ENCODE measurements at regions not wholly inside any gene's neighbourhood (a gene's known extent, or its start where the extent isn't known, plus 50 kb on each side); places are given as distances from the start of the nearest gene placed in this dataset.
A peak's percentile ranks its signal among the peaks of the same experiment; 100 is the strongest.

DNA sequence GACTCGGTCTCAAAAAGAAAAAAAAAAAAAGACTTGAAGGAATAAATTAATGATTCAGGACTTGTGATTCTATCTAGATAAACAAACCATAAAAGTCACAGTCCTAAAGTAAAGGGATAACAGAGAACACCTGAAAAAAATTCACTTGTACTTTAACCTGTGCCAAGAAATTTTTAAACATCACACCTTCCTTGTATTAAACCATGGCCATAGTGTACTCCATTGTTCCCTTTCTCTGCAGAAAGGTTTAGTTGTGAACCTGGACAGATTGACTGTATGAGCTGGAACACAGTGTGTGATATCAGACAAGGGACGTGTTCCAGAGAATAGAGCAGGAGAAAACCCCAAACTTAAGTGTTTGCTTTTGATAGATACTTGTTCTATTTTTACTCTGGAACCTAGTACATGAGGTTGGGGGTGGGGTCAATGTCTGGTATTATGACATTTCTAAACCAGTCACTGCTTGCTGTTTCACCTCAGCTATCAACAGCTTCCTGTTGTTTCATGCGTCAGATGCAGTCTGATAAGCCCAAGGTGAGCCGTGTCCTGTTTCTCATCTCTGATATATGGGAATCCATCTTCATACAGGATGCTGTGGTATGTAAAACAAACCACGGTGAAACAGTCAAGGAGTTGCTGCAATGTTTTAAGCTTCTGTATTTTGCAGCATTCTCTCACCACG is 62.5 kb upstream of the ITGA1 start:
- H2AK5ac ChIP-seq (ENCODE audit: low read length, severe bottlenecking), result no peak overlapping the region
- DNase-seq, result peak; percentile 65
- no peak overlapping the region for H2BK15ac ChIP-seq (ENCODE audit: low read depth, poor library complexity, severe bottlenecking)
- no peaks in the 10 kb centered on the region for H3K27me3 ChIP-seq (ENCODE audit: control insufficient read depth in 1 of 2, insufficient read depth in 1 of 2, low read length in 2 of 2)
- no peak overlapping the region for H4K91ac ChIP-seq (ENCODE audit: low read length)
- H3K9me3 ChIP-seq (ENCODE audit: control insufficient read depth, low read length), result no peaks in the 10 kb centered on the region
- no peak overlapping the region for H3K23ac ChIP-seq (ENCODE audit: low read length in 2 of 2)
- H2BK12ac ChIP-seq (ENCODE audit: low read length in 2 of 2), result no peak overlapping the region
- no peaks in the 10 kb centered on the region for H3K79me1 ChIP-seq (replicated peaks; ENCODE audit: low read length, poor library complexity, severe bottlenecking)
- WGBS, result 27% methylated on average over 4 of the region's 6 CpGs
- H3K4me3 ChIP-seq (ENCODE audit: insufficient read depth in 1 of 2, low read depth in 1 of 2, low read length in 2 of 2), result no peak overlapping the region
- H3K4me2 ChIP-seq (ENCODE audit: low read length, poor library complexity, severe bottlenecking), result no peak overlapping the region
- peaks cover 2% of the 10 kb centered on the region for H3K4me1 ChIP-seq (ENCODE audit: control insufficient read depth, insufficient read depth, low read depth, low read length)
- no peak overlapping the region for H4K8ac ChIP-seq (ENCODE audit: low read length)
- H3K18ac ChIP-seq (ENCODE audit: low read depth in 1 of 2, low read length in 2 of 2), result no peak overlapping the region
- peak overlapping the region in 1 of 2 experiments; percentile 49 for H3K4ac ChIP-seq (ENCODE audit: low read depth in 1 of 2, low read length in 2 of 2)
- H3K14ac ChIP-seq (ENCODE audit: low read length in 2 of 2), result no peak overlapping the region
- H3K27ac ChIP-seq (ENCODE audit: low read length, poor library complexity, severe bottlenecking), result no peak overlapping the region
- H2BK120ac ChIP-seq (ENCODE audit: low read depth, low read length), result no peak overlapping the region
- H3K36me3 ChIP-seq (ENCODE audit: control insufficient read depth in 1 of 2, insufficient read depth in 2 of 2, low read depth in 1 of 2, low read length in 2 of 2), result no peaks in the 10 kb centered on the region
- H2AFZ ChIP-seq (ENCODE audit: low read depth, low read length), result no peak overlapping the region
- no peak overlapping the region for H3K9ac ChIP-seq (ENCODE audit: low read length)
- no peak overlapping the region for H2BK5ac ChIP-seq (ENCODE audit: low read depth, low read length, poor library complexity, severe bottlenecking)

- Histone ChIP-seq H4K8ac (ENCODE audit: low read length) (no peak overlapping the region), H3K14ac (ENCODE audit: low read length in 2 of 2) (no peak overlapping the region), H4K91ac (ENCODE audit: low read length) (no peak overlapping the region), H3K27ac (ENCODE audit: low read length, poor library complexity, severe bottlenecking) (no peak overlapping the region), H2BK12ac (ENCODE audit: low read length in 2 of 2) (peak overlapping the region; percentile 69 to 97), H3K4me2 (ENCODE audit: low read length, poor library complexity, severe bottlenecking) (no peak overlapping the region), H2BK15ac (ENCODE audit: low read depth, poor library complexity, severe bottlenecking) (no peak overlapping the region), H2BK5ac (ENCODE audit: low read depth, low read length, poor library complexity, severe bottlenecking) (no peak overlapping the region), H2AK5ac (ENCODE audit: low read length, severe bottlenecking) (no peak overlapping the region), H3K18ac (ENCODE audit: low read depth in 1 of 2, low read length in 2 of 2) (peak overlapping the region; percentile 28 to 54), H3K4me1 (ENCODE audit: control insufficient read depth, insufficient read depth, low read depth, low read length) (peaks cover 2% of the 10 kb centered on the region), H3K79me1 (replicated peaks; ENCODE audit: low read length, poor library complexity, severe bottlenecking) (no peaks in the 10 kb centered on the region), H3K23ac (ENCODE audit: low read length in 2 of 2) (no peak overlapping the region), H3K9ac (ENCODE audit: low read length) (no peak overlapping the region), H3K4me3 (ENCODE audit: insufficient read depth in 1 of 2, low read depth in 1 of 2, low read length in 2 of 2) (no peak overlapping the region), H2AFZ (ENCODE audit: low read depth, low read length) (no peak overlapping the region), H3K9me3 (ENCODE audit: control insufficient read depth, low read length) (no peaks in the 10 kb centered on the region), H2BK120ac (ENCODE audit: low read depth, low read length) (no peak overlapping the region), H3K4ac (ENCODE audit: low read depth in 1 of 2, low read length in 2 of 2) (peak overlapping the region in 1 of 2 experiments; percentile 49), H3K27me3 (ENCODE audit: control insufficient read depth in 1 of 2, insufficient read depth in 1 of 2, low read length in 2 of 2) (no peaks in the 10 kb centered on the region), H3K36me3 (ENCODE audit: control insufficient read depth in 1 of 2, insufficient read depth in 2 of 2, low read depth in 1 of 2, low read length in 2 of 2) (no peaks in the 10 kb centered on the region)
- 63% methylated on average over 3 of the region's 3 CpGs for WGBS
- DNase-seq, result no peak
Measured at GRCh38 chr5:52725808-52726207, 61.9 kb upstream of the ITGA1 start.

DNA sequence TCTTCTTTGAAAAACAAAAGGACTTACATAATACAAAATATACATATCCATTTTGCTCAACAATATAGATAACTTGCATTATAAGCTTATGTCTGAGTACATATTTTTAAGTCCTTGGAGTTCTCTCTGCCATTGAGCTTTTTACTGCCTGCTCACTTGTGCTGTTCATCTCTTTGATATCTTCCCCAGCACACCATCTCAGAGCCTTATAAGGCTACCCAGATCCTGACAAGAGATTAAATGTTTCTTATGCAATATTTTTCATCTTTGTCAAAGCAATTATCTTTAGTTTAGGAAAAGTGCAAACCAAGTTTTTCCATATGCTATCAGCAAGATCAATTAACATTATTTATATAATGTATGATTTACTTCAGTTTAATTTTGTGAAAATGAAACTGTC is 60.7 kb upstream of the ITGA1 start:
- no peak overlapping the region for H4K8ac ChIP-seq (ENCODE audit: low read length)

GRCh38 chr5:52727576-52727975 is 60.1 kb upstream of the ITGA1 start:
- peaks cover 2% of the 10 kb centered on the region for H3K4me1 ChIP-seq (ENCODE audit: control insufficient read depth, insufficient read depth, low read depth, low read length)
- H3K27me3 ChIP-seq (ENCODE audit: control insufficient read depth in 1 of 2, insufficient read depth in 1 of 2, low read length in 2 of 2), result no peaks in the 10 kb centered on the region
- peak overlapping the region in 1 of 2 experiments; percentile 40 for H3K4me3 ChIP-seq (ENCODE audit: insufficient read depth in 1 of 2, low read depth in 1 of 2, low read length in 2 of 2)
- H4K8ac ChIP-seq (ENCODE audit: low read length), result peak overlapping the region; percentile 69
- no peak overlapping the region for H2AK5ac ChIP-seq (ENCODE audit: low read length, severe bottlenecking)
- no peak overlapping the region for H3K14ac ChIP-seq (ENCODE audit: low read length in 2 of 2)
- H2BK5ac ChIP-seq (ENCODE audit: low read depth, low read length, poor library complexity, severe bottlenecking), result no peak overlapping the region
- WGBS, result 5% methylated on average over 6 of the region's 6 CpGs
- H3K27ac ChIP-seq (ENCODE audit: low read length, poor library complexity, severe bottlenecking), result no peak overlapping the region
- no peaks in the 10 kb centered on the region for H3K36me3 ChIP-seq (ENCODE audit: control insufficient read depth in 1 of 2, insufficient read depth in 2 of 2, low read depth in 1 of 2, low read length in 2 of 2)
- no peak overlapping the region for H4K91ac ChIP-seq (ENCODE audit: low read length)
- H3K4me2 ChIP-seq (ENCODE audit: low read length, poor library complexity, severe bottlenecking), result no peak overlapping the region
- no peak overlapping the region for H3K23ac ChIP-seq (ENCODE audit: low read length in 2 of 2)
- no peak overlapping the region for H2BK15ac ChIP-seq (ENCODE audit: low read depth, poor library complexity, severe bottlenecking)
- H2BK12ac ChIP-seq (ENCODE audit: low read length in 2 of 2), result peak overlapping the region in 1 of 2 experiments; percentile 52
- H3K4ac ChIP-seq (ENCODE audit: low read depth in 1 of 2, low read length in 2 of 2), result peak overlapping the region; percentile 35 to 82
- peak; percentile 90 for DNase-seq
- H3K9ac ChIP-seq (ENCODE audit: low read length), result peak overlapping the region; percentile 65
- H2BK120ac ChIP-seq (ENCODE audit: low read depth, low read length), result no peak overlapping the region
- H3K9me3 ChIP-seq (ENCODE audit: control insufficient read depth, low read length), result no peaks in the 10 kb centered on the region
- H3K79me1 ChIP-seq (replicated peaks; ENCODE audit: low read length, poor library complexity, severe bottlenecking), result no peaks in the 10 kb centered on the region
- peak overlapping the region; percentile 14 to 48 for H3K18ac ChIP-seq (ENCODE audit: low read depth in 1 of 2, low read length in 2 of 2)
- H2AFZ ChIP-seq (ENCODE audit: low read depth, low read length), result no peak overlapping the region

More for the DNA sequence above, 60.7 kb upstream of the ITGA1 start:
- H2BK5ac ChIP-seq (ENCODE audit: low read depth, low read length, poor library complexity, severe bottlenecking), result no peak overlapping the region
- no peak for DNase-seq
- H3K79me1 ChIP-seq (replicated peaks; ENCODE audit: low read length, poor library complexity, severe bottlenecking), result no peaks in the 10 kb centered on the region
- H3K4me1 ChIP-seq (ENCODE audit: control insufficient read depth, insufficient read depth, low read depth, low read length), result peaks cover 2% of the 10 kb centered on the region
- no peak overlapping the region for H2BK15ac ChIP-seq (ENCODE audit: low read depth, poor library complexity, severe bottlenecking)
- peak overlapping the region; percentile 65 for H3K9ac ChIP-seq (ENCODE audit: low read length)
- no peak overlapping the region for H3K4ac ChIP-seq (ENCODE audit: low read depth in 1 of 2, low read length in 2 of 2)
- H3K4me2 ChIP-seq (ENCODE audit: low read length, poor library complexity, severe bottlenecking), result no peak overlapping the region
- no peaks in the 10 kb centered on the region for H3K9me3 ChIP-seq (ENCODE audit: control insufficient read depth, low read length)
- no peak overlapping the region for H2BK120ac ChIP-seq (ENCODE audit: low read depth, low read length)
- H2AK5ac ChIP-seq (ENCODE audit: low read length, severe bottlenecking), result no peak overlapping the region
- no peaks in the 10 kb centered on the region for H3K36me3 ChIP-seq (ENCODE audit: control insufficient read depth in 1 of 2, insufficient read depth in 2 of 2, low read depth in 1 of 2, low read length in 2 of 2)
- H2BK12ac ChIP-seq (ENCODE audit: low read length in 2 of 2), result no peak overlapping the region
- no peak overlapping the region for H3K4me3 ChIP-seq (ENCODE audit: insufficient read depth in 1 of 2, low read depth in 1 of 2, low read length in 2 of 2)
- no peak overlapping the region for H3K23ac ChIP-seq (ENCODE audit: low read length in 2 of 2)
- H4K91ac ChIP-seq (ENCODE audit: low read length), result no peak overlapping the region
- no peak overlapping the region for H3K18ac ChIP-seq (ENCODE audit: low read depth in 1 of 2, low read length in 2 of 2)
- no peaks in the 10 kb centered on the region for H3K27me3 ChIP-seq (ENCODE audit: control insufficient read depth in 1 of 2, insufficient read depth in 1 of 2, low read length in 2 of 2)
- no peak overlapping the region for H3K27ac ChIP-seq (ENCODE audit: low read length, poor library complexity, severe bottlenecking)
- H2AFZ ChIP-seq (ENCODE audit: low read depth, low read length), result no peak overlapping the region
- H3K14ac ChIP-seq (ENCODE audit: low read length in 2 of 2), result no peak overlapping the region
